Mucosa of descending colon (tissue), 3 donors: ENCODE measurements at regions not wholly inside any gene's neighbourhood (a gene's known extent, or its start where the extent isn't known, plus 50 kb on each side); places are given as distances from the start of the nearest gene placed in this dataset.
"Not testable (repeated sequence)": the region's sequence is repeated elsewhere in the genome, so short reads cannot be mapped to it uniquely, and the experiment has no call there.

Source experiments
- ATAC-seq: fragments of 200-7000 bp; cut with Tn5 transposase; one replicate; pipeline ENCODE4 v1.9.1; 2020; ENCODE audit warnings: mild to moderate bottlenecking, moderate library complexity
- DNase-seq, 3 donors: peaks; one replicate each; pipeline ENCODE4 v3.0.0-alpha.2; 2020
- H3K36me3 ChIP-seq: fragments of 200-600 bp; one replicate; pipeline ENCODE4 v1.8.0; 2021; ENCODE audit warnings: low read depth, mild to moderate bottlenecking
- H3K4me1 ChIP-seq: fragments of 200-600 bp; one replicate; pipeline ENCODE4 v1.8.0; 2021; ENCODE audit warnings: low read depth, mild to moderate bottlenecking
- H3K4me3 ChIP-seq: fragments of 200-600 bp; one replicate; pipeline ENCODE4 v1.8.0; 2021; ENCODE audit warnings: mild to moderate bottlenecking
- H3K9me3 ChIP-seq: fragments of 200-600 bp; one replicate; pipeline ENCODE4 v1.8.0; 2021; ENCODE audit warnings: mild to moderate bottlenecking
- intact Hi-C, 2 donors: fragments of 100-400 bp; cut with DNase I in 1 of 2; cut with micrococcal nuclease in 1 of 2; formaldehyde crosslinking; loops; one replicate each; pipeline versions ENCODE4 v1.11.0 to v1.11.1; 2022; cut with DNase I, micrococcal nuclease
- TF ChIP-seq, protein P1 (sequence below): fragments of 200-600 bp; IDR thresholded peaks from one replicate; pipeline ENCODE4 v1.8.0; 2022; ENCODE audit warnings: antibody characterized with exemption, mild to moderate bottlenecking
- donor health status: DM: no; HTN: no; CAD: no; lungs with moderate emphysema.
- donor health status: DM: no; HTN: no; CAD: no.
- donor health status: DM: no; HTN: yes; CAD: no.

DNA sequence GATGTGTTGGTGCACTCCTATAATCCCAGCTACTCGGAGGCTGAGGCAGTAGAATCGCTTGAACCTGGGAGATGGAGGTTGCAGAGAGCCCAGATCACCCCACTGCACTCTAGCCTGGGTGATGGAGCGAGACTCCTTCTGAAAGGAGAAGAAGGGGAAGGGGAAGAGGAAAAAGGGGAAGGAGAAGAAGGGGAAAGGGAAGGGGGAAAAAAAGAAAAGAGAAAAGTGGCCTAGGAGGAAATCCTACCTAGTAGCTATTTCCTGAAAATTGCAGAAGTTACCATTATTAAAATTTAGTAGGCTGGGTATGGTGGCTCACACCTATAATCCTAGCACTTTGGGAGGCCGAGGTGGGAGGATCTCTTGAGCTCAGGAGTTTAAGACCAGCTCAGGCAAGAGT lies 67.4 kb downstream of the ARRDC3 start:
- H3K36me3 ChIP-seq, result no peaks in the 10 kb centered on the region
- intact Hi-C loops, result no loop called here
- no peak for DNase-seq

DNA sequence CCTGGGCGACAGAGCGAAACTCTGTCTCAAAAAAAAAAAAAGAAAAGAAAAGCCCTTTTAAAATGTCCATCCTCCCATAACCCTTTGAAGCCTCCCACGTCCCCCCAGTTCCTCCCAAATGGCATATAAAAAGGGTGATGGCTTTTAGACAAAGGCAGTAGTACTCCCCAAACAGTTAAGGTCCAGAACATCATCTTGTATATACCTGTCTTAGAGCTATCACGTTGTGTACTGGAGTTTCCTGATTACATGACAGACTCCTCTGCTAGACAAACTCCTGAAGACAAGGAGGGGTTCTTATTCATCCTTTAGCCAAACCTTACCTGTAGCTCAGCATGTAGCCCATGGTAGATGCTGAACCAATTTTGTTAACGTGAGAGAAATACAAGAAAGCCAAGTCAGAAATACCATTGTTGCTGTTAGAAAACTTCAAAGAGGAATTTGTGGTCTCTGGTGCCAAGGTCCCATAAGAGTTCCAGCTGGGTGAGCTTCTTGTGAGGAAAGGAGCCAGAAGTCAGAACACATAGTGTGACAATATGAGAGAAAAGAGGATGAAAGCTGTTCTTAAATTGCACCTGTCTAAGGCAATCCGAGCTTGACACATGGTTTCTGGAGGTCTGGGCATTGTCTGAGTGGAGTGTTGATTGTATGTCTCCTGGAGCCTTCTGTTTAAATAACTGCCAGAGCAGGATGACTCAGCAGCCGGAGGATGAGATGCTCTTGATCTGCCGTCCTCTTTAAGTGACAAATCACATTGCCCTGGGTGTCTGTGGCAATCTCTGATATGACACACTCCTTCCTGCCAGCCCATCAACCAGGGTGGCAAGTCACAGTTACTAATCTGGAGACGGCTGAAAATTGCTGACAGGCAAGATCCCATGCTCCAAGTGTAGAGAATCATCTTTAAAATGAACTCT lies 69.1 kb downstream of the ARRDC3 start:
- H3K36me3 ChIP-seq, result no peaks in the 10 kb centered on the region
- H3K9me3 ChIP-seq, result no peaks in the 10 kb centered on the region
- TF ChIP-seq, protein P1, sequence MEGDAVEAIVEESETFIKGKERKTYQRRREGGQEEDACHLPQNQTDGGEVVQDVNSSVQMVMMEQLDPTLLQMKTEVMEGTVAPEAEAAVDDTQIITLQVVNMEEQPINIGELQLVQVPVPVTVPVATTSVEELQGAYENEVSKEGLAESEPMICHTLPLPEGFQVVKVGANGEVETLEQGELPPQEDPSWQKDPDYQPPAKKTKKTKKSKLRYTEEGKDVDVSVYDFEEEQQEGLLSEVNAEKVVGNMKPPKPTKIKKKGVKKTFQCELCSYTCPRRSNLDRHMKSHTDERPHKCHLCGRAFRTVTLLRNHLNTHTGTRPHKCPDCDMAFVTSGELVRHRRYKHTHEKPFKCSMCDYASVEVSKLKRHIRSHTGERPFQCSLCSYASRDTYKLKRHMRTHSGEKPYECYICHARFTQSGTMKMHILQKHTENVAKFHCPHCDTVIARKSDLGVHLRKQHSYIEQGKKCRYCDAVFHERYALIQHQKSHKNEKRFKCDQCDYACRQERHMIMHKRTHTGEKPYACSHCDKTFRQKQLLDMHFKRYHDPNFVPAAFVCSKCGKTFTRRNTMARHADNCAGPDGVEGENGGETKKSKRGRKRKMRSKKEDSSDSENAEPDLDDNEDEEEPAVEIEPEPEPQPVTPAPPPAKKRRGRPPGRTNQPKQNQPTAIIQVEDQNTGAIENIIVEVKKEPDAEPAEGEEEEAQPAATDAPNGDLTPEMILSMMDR, result no peak
- intact Hi-C loops, result no loop called here
- peak; percentile 82 for ATAC-seq
- peaks cover 9% of the 10 kb centered on the region for H3K4me1 ChIP-seq
- peak in 1 of 3 donors; percentile 47 for DNase-seq
- H3K4me3 ChIP-seq, result no peak overlapping the region

More for the DNA sequence above, 67.4 kb downstream of the ARRDC3 start:
- no peak overlapping the region for H3K4me3 ChIP-seq
- H3K9me3 ChIP-seq, result no peaks in the 10 kb centered on the region
- H3K4me1 ChIP-seq, result peaks cover 9% of the 10 kb centered on the region
- TF ChIP-seq, protein P1, result no peak
- ATAC-seq, result no peak

DNA sequence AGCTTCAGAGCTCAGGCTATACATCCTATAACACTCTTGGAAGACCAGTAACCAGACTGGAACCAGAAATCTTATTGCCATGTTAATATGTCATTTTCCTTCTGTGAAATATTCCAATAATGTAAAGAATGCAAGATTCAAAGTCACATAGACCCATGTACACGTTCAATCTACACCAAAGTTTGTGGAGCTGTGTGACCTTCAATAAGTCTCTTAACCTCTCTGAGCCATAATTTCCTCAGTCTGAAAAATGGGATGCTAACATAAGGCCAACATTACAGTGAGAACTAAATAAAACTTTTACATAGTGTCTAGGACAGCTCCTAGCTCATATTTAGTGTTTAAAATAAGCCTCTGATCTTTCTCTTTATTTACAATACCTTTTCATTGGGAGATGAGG lies 70.4 kb downstream of the ARRDC3 start:
- TF ChIP-seq, protein P1, result no peak
- Histone ChIP-seq H3K9me3 (no peaks in the 10 kb centered on the region), H3K4me3 (no peak overlapping the region), H3K36me3 (no peaks in the 10 kb centered on the region), H3K4me1 (peaks cover 9% of the 10 kb centered on the region)
- intact Hi-C loops, result no loop called here
- DNase-seq (no peak), ATAC-seq (no peak)

DNA sequence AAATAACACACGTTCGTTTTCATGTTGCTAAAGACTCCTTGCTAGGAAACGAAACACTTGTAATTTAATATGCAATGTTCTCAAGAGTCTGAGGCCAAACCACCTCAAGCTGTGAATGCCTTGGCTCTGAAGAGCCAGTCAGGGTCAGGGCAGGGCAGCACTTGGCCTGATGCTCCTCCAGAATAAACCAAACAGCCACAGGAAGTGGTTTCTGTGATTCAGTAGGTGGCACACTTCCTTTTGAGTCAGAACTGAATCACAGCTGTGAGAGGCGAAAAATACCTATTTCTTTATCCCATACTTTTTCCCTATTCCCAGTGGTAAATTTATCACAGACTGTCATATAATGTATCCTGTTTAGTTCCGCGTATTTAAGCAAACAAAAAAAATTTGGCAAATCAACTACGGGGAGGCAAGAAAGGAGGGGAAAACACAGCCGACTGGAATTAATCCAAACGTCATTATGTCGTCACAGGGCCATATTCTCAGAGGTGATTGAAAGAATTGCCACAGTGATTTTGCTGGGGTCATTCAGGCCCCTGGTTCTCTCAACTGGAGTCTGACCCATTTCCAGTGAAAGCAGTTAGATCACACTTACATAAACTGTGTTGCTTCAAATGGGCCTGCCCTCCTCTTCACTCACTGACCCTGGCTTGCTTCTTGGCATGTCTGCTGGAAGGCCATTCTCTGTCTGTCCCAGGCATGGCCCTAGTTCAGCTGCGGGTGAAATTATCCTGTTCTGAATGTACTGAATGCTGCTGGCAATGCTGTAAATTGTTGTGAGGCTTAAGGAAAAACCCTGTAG lies 71.2 kb downstream of the ARRDC3 start:
- H3K4me3 ChIP-seq, result no peak overlapping the region
- no peaks in the 10 kb centered on the region for H3K9me3 ChIP-seq
- ATAC-seq (peak; percentile 90), DNase-seq (peak; percentile 39 to 76 (median 61))
- H3K4me1 ChIP-seq, result peaks cover 9% of the 10 kb centered on the region
- no peaks in the 10 kb centered on the region for H3K36me3 ChIP-seq
- intact Hi-C loops, result no loop called here
- TF ChIP-seq, protein P1, result no peak

DNA sequence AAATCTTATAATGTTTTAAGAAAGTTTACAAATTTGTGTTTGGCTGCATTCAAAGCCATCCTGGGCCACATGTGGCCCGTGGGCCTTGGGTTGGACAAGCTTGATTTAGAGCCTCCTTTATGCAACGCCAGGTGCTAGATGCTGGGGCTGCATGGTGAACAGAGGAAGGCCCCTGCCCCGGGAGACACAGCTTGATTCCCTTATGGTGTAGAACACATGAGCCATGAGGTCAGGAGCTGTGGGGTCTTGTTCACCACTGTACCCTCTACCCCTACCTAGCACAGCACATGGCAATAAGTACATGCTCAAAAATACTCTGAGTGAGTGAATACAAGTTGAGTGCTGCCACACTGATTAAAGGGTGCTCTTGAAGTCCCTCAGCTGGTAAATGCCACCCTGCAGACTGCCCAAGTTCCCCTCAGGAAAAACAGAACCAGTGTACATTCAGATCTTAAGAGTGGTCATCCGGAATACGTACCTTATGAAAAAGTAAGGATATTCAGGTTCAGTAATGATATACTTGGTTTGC lies 71.9 kb downstream of the ARRDC3 start:
- DNase-seq, result no peak
- ATAC-seq, result no peak
- H3K4me1 ChIP-seq, result peaks cover 9% of the 10 kb centered on the region
- intact Hi-C loops, result no loop called here
- TF ChIP-seq, protein P1, result no peak
- no peaks in the 10 kb centered on the region for H3K9me3 ChIP-seq
- H3K4me3 ChIP-seq, result no peak overlapping the region
- H3K36me3 ChIP-seq, result no peaks in the 10 kb centered on the region

DNA sequence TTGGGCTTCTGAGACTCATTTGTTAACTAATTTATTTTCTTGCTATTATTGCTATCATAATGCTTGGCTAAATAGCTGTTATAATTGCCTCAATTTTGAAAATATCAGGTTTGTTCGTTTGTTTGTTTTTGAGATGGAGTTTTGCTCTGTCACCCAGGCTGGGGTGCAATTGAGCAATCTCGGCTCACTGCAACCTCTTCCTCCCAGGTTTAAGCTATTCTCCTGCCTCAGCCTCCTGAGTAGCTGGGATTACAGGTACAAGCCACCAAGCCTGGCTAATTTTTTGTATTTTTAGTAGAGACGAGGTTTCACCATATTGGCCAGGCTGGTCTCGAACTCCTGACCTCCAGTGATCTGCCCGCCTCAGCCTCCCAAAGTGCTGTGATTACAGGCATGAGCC lies 75.0 kb downstream of the ARRDC3 start:
- H3K36me3 ChIP-seq, DNase-seq, H3K4me1 ChIP-seq, H3K9me3 ChIP-seq, intact Hi-C loops, ATAC-seq, H3K4me3 ChIP-seq: not testable (repeated sequence)
